ENCODE measurements at regions not wholly inside any gene's neighbourhood (a gene's known extent, or its start where the extent isn't known, plus 50 kb on each side); places are given as distances from the start of the nearest gene placed in this dataset.

DNA sequence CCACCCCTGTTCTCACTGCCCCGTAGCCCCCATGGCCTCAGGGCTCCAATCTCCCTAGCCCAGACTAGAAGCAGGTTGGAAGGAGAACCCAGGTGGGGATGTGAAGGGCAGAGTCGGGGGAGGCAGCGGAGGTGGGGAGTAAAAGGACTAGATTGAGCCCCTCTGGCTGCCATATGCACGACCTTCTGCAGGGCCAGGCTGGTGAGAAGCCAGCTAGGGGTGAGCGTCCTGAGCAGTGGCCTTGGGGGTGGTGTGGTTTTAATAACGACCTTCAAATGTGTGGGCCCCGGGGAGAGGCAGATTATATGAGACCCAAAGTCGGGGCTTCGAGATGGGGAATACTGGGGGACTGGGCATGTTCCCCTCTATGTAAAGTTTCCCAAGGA, 139.5 kb downstream of the C9orf50 start:
- TF ChIP-seq, protein P1, sequence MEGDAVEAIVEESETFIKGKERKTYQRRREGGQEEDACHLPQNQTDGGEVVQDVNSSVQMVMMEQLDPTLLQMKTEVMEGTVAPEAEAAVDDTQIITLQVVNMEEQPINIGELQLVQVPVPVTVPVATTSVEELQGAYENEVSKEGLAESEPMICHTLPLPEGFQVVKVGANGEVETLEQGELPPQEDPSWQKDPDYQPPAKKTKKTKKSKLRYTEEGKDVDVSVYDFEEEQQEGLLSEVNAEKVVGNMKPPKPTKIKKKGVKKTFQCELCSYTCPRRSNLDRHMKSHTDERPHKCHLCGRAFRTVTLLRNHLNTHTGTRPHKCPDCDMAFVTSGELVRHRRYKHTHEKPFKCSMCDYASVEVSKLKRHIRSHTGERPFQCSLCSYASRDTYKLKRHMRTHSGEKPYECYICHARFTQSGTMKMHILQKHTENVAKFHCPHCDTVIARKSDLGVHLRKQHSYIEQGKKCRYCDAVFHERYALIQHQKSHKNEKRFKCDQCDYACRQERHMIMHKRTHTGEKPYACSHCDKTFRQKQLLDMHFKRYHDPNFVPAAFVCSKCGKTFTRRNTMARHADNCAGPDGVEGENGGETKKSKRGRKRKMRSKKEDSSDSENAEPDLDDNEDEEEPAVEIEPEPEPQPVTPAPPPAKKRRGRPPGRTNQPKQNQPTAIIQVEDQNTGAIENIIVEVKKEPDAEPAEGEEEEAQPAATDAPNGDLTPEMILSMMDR (IDR thresholded peaks at IDR 0.05; ENCODE audit: low read length) = no peak
- TF ChIP-seq EZH2 (optimal IDR thresholded peaks at IDR 0.05; ENCODE audit: low read depth, low read length) = no peak

Data from MM.1S (cell line).